HG03196 (cell line): ENCODE measurements at regions not wholly inside any gene's neighbourhood (a gene's known extent, or its start where the extent isn't known, plus 50 kb on each side); places are given as distances from the start of the nearest gene placed in this dataset.

Source experiments
- ATAC-seq: cut with Tn5 transposase; IDR thresholded peaks from one replicate; pipeline ENCODE4 v1.9.1; 2021; ENCODE audit not compliant: unreplicated experiment

DNA sequence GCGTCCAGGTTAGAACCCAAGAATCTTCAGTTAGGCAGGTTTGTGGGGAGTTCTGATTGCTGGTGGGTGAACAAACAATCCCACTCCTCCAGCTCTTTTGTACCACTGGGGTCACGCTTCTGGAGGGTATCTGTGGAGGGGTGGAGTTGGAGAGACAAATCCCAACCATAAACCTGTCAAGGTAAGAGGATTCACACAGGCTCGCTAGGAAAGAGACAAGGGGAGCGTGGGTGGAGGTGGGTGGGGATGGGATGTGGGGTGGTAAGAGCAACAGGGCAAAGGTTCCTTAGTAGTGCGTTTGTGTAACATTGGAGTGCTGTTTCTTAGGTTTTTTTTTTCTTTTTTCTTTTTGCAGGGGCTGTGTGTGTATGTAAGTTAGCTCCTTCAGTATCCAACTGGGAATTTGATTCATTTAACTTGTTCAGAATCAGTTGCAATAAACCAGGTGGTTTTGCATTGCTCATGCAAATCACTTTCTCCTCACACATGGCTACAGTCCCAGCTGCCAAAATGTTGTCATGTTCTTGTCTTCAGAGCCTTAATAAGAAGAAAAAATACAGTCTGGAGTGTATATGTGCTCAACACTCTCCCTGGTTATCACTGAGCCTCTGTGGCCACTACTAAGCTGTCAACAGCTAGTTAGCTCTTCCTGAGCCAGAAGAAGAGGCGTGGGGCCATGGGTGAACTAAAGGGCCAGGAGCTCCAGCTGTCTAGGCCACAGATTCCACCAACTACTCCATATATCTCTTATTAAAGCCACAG lies 164.0 kb upstream of the RAD23B start:
- no peak for ATAC-seq

DNA sequence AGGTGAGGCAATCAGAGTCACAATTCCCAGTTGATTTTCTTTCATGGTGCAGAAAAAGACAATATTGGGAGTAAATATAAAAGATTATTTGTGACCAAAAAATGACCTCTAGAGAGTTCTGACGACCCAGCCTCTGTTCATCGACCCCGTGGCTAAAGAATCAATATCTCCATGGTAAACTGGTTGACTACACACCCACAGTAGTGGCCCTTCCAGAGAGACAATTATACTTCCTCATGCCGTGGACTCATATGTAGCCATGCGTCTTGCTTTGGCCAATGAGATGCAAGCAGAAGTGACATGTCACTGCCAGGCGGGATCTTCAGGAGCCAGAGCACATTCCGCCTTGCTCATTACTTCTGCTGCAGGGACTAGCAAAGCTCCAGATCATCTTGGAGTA lies 163.3 kb upstream of the RAD23B start:
- no peak for ATAC-seq

DNA sequence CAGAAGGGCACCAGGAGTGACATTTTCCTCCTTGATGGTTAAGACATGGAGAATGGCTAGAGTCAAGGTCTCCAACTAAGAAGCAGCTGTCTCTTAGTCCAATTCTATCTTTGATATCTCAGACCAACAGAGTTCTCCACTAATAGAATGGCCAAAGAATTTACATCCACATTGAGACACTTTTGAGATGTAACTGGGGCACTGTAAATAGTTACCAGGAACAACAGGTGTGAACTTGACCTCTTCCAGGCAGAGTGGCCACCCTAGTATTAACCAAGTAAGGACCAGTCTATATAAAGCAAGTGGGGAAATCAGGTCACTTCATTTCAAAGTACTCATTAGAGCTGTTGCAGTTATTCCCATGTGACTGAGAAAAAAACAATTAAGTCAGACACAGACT lies 159.7 kb upstream of the RAD23B start:
- ATAC-seq = no peak

DNA sequence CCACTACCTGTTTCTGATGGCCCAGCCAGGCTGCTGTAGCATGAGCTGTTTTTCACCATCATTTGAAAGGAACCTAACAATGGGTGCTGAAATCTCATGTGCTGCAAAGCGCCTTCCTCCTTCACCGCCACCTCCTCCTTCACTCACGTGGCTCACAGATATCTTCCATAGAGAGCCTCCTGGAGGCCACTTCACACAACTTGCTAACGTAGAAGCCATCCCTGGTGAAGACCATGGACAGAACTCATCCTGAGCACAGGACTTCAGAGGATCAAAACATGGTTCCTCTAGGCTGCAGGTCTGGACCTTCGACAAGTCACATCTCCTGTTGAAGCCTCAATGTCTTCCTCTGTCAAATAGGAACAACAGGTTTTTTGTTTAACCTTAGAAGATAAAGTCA lies 155.5 kb upstream of the RAD23B start:
- no peak for ATAC-seq

DNA sequence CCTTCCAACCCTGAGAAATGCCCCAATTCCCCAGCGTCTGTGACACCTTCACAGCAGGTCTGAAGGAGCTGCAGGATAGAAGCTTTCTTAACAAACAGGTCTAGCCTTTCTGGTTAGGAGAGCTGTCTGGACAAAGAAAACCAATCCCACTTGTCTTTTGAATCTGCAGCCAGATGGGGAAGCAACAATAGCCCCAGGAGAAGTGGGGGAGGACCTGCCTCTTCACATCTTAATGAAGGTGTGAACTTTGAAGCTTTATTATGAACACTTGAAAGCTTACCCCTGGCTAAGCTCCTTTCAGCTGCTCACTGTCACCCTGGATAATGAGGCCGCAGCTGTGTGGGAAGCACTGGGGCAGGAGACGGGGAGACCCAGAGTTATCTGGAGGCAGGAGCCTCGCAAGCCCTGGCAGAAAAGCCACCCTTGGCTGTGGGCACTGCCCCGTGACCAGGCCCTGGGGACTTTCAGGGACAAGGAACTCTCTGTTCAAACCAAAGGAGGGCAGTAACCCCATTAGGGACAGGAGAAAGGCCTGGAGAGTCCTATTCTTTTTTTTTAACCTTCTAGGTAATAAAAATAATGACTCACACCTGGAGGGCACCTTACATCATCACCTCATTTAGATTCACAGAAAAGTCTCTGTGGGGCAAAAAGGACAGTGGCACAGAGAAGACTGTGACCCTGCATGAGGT lies 151.8 kb upstream of the RAD23B start:
- no peak for ATAC-seq

- no peak for ATAC-seq
Observed at GRCh38 chr9:107136296-107136695, 146.8 kb upstream of the RAD23B start.

DNA sequence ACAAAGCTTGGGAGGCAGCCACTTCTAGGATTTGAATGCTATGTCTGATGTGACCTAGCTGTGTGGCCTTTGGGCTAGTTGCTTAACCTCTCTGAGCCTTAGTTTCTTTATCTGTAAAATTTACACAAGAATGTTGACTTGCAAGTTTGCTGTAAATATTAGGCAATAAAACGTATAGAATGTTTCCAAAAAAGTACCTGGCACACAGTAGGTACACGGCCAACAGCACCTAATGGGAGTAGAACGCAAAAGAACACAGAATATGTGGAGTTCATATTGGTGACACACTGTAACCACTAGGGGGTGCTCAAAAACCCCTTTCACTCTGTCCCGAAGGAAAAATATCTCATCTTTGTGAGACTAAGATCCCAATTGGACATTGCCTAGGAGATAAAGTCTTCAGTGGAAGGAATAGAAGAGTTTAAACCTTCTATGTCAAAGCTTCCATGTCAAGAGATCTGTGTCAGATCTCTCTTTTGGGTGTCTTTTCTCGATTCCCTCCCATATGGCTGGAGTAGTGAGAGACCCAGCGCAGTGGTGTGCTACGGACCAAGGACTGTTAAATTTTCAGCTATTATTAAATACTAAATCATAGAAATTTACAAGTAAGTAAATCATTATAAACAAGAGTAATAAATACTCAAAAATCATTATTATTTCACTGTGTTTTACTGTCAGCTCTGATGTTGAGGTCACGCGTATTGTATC lies 145.4 kb upstream of the RAD23B start:
- ATAC-seq = no peak

GRCh38 chr9:107138261-107138992 lies 144.7 kb upstream of the RAD23B start:
- ATAC-seq = no peak

GRCh38 chr9:107141967-107142366 lies 141.1 kb upstream of the RAD23B start:
- ATAC-seq = no peak

DNA sequence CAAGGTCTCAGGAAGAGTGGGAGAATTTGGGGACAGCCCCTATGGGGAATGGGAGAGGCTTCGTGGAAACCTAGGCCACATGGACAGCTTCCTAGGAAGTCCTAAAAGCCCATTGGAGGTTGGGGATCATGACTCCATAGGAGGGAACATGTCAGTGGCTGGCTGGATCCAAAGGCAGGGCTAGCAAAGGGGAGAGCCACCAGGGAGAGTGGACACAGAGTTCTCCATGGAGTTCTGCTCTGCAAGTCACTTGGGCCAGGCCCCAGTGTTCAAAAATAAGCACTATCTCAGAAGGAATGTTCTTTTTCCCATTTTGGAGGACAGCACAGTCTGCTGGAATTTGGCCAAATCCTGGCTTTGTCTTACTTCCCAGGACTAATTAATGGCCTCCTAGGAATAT lies 140.6 kb upstream of the RAD23B start:
- ATAC-seq = no peak

DNA sequence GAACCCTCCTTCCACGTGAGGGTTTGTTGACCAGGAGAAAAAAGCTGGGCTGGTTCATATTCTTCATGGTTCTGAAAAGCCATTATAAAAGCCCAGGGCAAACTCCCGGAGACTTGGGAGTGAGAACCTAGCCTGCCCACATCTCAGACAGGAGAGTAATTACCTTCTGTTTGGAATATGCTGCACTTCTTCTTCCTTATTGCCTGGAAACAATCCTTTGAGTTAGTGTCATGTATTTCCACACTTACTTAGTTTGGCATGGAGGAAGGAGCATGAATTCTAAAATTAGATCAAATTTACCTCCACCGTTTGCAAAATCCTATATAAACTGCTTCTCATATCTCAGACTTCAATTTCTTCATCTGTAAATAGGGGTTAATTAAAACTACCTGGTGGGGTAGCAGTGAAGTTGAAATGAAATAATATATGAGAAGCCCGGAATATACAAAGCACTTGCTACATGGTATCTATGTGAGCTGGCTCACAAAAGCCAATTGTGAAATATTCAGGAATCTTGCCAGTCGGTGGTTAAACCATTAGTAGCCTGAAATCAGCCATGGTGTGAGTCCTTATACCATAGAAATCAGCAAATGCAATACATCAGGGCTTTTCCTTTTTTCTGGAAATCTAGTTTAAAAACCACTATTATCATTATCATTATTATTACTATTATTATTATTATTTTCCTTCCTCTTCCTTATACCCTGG lies 140.0 kb upstream of the RAD23B start:
- ATAC-seq = no peak

GRCh38 chr9:107144475-107144874 lies 138.6 kb upstream of the RAD23B start:
- no peak for ATAC-seq

- no peak for ATAC-seq
Observed at GRCh38 chr9:107147134-107147533, 135.9 kb upstream of the RAD23B start.

DNA sequence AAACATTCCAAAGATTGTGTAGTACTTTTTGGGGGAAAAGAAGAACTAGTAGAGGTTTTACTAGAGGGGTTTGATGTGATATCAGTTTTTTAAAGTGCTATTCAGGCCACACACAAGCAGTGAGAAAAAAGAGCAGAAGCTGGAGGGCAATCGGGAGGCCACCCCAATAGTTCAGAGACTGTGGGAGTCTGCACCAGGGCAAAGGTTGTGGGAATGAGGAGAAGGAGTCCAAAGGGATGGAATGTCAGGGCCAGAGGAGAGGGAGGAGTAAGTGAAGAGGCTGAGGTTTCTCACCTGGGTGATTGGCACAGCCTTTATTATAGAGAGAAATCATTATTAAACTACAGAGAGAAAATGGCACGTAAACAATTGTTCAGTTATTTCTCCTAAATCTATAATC lies 134.9 kb upstream of the RAD23B start:
- ATAC-seq = no peak

DNA sequence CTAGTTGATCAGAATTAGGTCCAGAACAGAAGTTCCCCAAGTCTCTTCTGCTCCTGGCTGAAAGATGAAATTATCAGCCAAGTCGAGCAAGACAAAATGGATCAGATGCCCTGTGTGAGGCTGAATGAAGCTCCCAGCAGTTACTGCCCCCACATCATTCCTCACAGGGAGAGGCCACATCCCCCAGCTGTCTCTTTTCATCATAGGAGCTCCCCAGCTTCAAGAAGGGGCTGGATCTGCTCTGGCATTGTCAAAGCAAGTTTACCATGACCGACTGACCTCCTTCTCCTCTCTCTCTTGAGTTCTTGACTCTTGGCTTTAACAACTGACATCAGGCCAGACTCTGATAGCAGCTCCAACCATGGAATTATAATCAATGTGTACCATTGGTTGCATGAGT lies 133.3 kb upstream of the RAD23B start:
- no peak for ATAC-seq

GRCh38 chr9:107153336-107153735 lies 129.7 kb upstream of the RAD23B start:
- no peak for ATAC-seq

- no peak for ATAC-seq
Observed at GRCh38 chr9:107154291-107154690, 128.8 kb upstream of the RAD23B start.

- ATAC-seq = no peak
Observed at GRCh38 chr9:107154766-107155165, 128.3 kb upstream of the RAD23B start.

DNA sequence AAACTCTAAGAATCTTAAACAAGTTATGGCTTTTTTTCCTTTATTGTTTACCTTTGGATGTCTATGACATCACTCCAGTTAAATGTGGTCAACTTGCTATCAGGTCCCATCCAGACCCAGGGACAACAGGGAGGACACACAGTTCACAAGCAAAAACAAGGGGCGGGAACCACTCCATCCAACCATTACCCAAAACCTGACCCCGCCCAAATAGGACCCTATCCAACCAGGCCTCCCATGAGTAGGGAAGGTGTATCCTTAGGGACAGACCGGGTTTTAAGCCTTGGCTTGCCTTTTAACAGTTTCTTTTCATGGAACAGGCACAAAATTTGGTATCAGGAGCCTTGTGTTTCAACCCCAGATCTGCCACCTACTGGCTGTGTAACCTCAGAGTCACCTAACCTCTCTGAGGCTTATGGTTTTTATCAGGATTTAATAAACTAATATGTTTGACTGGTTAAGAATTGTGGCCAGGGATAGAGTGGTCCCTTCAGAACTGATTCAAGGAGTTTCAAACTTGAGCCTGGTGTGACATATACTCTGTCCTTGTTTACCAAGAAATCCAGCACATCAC lies 127.7 kb upstream of the RAD23B start:
- ATAC-seq = no peak

DNA sequence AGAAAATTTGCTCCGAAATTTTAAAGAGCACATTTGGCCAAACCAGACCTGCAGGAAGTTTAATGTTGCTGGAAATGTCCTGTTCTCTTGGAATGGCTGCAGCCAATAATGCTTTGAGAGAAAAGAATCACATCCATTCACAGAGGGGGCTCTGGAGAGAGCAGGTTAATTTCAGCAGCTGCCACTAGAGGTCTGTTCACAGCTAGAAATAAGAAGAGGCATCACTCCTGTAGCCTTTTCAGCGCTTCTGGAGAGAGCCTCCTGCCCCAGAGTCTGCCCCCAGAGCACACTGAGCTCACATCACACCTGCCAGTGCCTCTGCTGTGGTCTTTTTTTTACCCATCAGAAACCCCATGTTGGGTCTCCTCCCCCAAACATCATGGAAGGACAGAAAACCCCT lies 124.8 kb upstream of the RAD23B start:
- no peak for ATAC-seq
